ENCODE measurements at regions not wholly inside any gene's neighbourhood (a gene's known extent, or its start where the extent isn't known, plus 50 kb on each side); places are given as distances from the start of the nearest gene placed in this dataset.

DNA sequence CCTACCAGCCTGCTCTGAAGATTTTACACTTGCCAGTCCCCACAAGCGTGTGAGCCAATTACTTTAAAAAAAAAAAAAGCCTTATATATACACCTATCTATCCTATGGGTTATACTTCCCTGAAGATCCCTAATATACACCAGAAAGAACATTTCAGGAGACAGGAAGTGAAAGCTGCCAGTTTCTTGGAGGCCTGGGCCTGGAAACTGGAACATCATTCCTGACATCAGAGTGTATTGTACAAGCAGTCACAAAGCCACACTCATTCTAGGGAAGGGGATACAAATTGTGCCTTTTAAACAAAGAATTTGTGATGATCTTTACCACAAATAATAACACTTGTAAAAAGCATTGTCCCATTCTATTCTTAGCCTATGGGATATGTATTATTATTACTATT, 98.3 kb upstream of the FBN2 start:
- TF ChIP-seq, protein P1, sequence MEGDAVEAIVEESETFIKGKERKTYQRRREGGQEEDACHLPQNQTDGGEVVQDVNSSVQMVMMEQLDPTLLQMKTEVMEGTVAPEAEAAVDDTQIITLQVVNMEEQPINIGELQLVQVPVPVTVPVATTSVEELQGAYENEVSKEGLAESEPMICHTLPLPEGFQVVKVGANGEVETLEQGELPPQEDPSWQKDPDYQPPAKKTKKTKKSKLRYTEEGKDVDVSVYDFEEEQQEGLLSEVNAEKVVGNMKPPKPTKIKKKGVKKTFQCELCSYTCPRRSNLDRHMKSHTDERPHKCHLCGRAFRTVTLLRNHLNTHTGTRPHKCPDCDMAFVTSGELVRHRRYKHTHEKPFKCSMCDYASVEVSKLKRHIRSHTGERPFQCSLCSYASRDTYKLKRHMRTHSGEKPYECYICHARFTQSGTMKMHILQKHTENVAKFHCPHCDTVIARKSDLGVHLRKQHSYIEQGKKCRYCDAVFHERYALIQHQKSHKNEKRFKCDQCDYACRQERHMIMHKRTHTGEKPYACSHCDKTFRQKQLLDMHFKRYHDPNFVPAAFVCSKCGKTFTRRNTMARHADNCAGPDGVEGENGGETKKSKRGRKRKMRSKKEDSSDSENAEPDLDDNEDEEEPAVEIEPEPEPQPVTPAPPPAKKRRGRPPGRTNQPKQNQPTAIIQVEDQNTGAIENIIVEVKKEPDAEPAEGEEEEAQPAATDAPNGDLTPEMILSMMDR (IDR thresholded peaks at IDR 0.05; ENCODE audit: low read depth, low read length) = no peak
- H3K4me3 ChIP-seq (ENCODE audit: low read depth, low read length) = no peak overlapping the region

DNA sequence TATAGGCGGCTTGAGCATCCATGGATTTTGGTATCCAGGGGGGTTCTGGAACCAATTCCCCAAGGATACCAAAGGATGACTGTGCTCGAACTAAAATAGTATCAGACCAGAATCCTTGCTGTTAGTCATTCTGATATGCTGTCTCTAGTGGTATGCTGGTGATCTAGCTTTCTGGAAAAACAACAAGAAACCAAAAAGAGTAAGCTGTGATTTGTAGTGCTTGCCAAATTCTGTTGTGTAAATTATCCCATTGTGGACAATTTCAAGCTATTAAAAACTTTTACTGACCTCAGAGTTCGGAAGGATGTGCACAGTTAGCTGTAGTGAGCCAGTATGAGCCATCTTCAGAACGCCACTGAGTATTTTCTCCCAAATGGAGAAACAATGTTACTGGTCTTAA, 99.0 kb upstream of the FBN2 start:
- H3K4me3 ChIP-seq (ENCODE audit: low read depth, low read length) = no peak overlapping the region
- TF ChIP-seq, protein P1 (IDR thresholded peaks at IDR 0.05; ENCODE audit: low read depth, low read length) = no peak

DNA sequence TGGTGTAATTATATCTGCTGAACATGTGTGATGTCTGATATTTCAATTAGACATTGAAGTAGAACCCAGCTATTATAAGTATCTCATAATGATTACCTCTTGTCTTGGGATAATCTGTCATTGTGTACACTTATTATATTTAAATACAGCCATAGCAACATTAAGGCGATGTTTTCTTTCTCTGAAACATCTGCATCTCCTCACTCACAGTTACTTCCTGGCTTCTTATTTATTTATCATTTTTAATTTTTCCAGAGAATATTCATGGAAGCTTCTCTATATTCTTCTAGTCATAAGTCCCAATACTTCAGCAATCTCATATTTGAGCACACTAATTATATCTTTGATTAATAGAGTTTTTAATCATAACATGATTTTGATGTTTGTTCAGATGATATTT, 103.8 kb upstream of the FBN2 start:
- TF ChIP-seq, protein P1 (IDR thresholded peaks at IDR 0.05; ENCODE audit: low read depth, low read length) = no peak
- no peak overlapping the region for H3K4me3 ChIP-seq (ENCODE audit: low read depth, low read length)

DNA sequence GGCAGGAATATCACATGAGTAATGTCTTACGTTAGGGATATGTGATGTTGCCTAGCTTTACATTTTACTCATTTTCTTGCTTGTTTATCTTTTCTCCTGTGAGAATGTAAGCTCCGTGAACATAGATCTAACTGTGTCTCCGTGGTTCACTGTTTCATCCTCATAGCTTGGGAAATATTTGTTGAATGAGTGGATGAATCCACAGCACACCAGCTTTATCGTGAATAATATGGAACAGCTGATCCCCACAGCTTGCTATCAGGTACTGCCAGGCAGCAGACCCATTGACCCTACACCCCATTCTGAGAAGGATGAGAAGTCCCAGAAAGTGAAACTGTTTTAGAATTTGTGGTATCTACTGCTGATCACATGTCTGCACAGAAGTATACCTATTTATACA, 106.8 kb upstream of the FBN2 start:
- TF ChIP-seq, protein P1 (IDR thresholded peaks at IDR 0.05; ENCODE audit: low read depth, low read length) = no peak
- peak overlapping the region; percentile 28 for H3K4me3 ChIP-seq (ENCODE audit: low read depth, low read length)

- H3K4me3 ChIP-seq (ENCODE audit: low read depth, low read length) = peak overlapping the region; percentile 28; the same call in 1 of the 2 replicates
- TF ChIP-seq, protein P1 (IDR thresholded peaks at IDR 0.05; ENCODE audit: low read depth, low read length) = no peak
Observed at GRCh38 chr5:128645581-128645980, 107.5 kb upstream of the FBN2 start.

DNA sequence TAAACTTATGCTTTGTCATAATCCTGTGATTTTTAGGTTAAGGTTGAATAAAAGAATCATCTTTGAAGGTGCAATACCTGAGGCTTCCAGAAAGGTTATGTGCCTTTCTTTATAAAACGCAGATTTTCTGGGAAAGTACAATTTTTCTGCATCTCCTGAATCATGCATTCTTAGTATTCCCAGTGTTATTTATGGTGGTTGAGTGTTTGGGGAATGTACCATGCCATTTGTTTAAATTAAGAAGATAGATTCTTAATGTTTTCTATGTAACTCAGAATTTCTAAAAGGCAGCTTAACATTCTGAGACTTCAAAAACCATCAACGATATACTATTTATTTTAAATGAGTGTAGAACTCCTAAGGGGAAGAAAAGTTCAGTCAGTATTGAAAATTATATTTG, 108.1 kb upstream of the FBN2 start:
- TF ChIP-seq, protein P1 (IDR thresholded peaks at IDR 0.05; ENCODE audit: low read depth, low read length) = no peak
- H3K4me3 ChIP-seq (ENCODE audit: low read depth, low read length) = no peak overlapping the region

DNA sequence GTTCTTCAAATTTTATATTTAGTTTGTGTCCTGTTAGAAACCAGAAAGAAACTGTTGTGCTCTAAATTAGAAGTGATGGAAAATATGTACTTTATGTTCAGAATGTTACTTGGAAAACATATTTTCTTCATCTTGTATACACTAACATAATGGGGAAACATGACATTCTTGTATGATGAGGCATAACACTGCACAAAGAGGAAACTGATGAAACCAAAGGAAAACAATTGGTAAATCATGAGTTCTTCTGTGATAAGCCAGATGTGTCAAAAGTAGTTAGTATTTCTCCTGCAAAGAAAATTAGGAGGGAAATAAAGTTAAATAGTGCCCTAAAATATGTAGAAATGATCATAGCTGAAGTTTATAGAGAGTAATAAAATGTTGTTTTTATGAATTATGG, 111.1 kb upstream of the FBN2 start:
- no peak overlapping the region for H3K4me3 ChIP-seq (ENCODE audit: low read depth, low read length)
- TF ChIP-seq, protein P1 (IDR thresholded peaks at IDR 0.05; ENCODE audit: low read depth, low read length) = no peak
